ENCODE measurements at regions not wholly inside any gene's neighbourhood (a gene's known extent, or its start where the extent isn't known, plus 50 kb on each side); places are given as distances from the start of the nearest gene placed in this dataset.

DNA sequence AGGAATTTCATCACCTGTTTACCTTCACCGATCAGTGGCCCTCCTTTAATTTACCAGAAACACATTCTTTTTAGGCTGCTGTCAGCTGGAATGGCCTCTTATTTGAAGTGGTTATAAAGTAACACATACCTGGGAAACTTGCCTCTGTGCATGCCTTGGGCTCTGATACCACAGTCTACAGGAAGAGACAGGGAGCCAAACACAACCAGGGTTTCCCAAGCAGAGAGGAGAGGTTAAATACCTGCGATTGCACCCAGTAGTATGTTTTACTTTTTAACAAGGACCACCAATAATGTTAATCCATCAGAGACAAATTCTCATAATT, 444.0 kb upstream of the SGCG start:
- Mint-ChIP-seq H3K4me3 (no peak overlapping the region), H3K27ac (no peak overlapping the region), H3K27me3 (ENCODE audit: low read depth) (no peaks in the 10 kb centered on the region), H3K9me3 (no peaks in the 10 kb centered on the region), H3K36me3 (ENCODE audit: insufficient read depth in 1 of 3, low read depth in 3 of 3) (no peaks in the 10 kb centered on the region), H3K4me1 (peaks cover 9 to 13% of the 10 kb centered on the region in 2 experiments; a peak in 3 of 4 replicates)
- Histone ChIP-seq H3K14ac (ENCODE audit: insufficient read depth, low read length) (no peak overlapping the region), H2BK20ac (ENCODE audit: low read depth, low read length, poor library complexity, severe bottlenecking) (no peak overlapping the region), H2BK120ac (ENCODE audit: low read depth, low read length, poor library complexity, severe bottlenecking) (no peak overlapping the region), H3K79me2 (ENCODE audit: insufficient read depth, low read length) (no peaks in the 10 kb centered on the region), H4K8ac (replicated peaks; ENCODE audit: insufficient read length, low read depth, low read length) (no peak overlapping the region), H4K5ac (ENCODE audit: insufficient read length, low read depth, low read length) (no peak overlapping the region), H3K4me1 (ENCODE audit: insufficient read depth, low read length) (no peaks in the 10 kb centered on the region), H2AK5ac (ENCODE audit: insufficient read length, low read length) (no peak overlapping the region), H3K4me2 (ENCODE audit: insufficient read depth, insufficient read length, low read length) (no peak overlapping the region), H2AFZ (ENCODE audit: low read length) (no peak overlapping the region), H3K27ac (ENCODE audit: insufficient read length, low read depth, low read length) (no peak overlapping the region), H2BK12ac (ENCODE audit: insufficient read length, low read depth, low read length) (no peak overlapping the region), H3K9me3 (ENCODE audit: control insufficient read depth, low read depth, low read length) (no peaks in the 10 kb centered on the region), H3K9ac (ENCODE audit: extremely low read depth, insufficient read length, low read length) (no peak overlapping the region), H3K79me1 (ENCODE audit: insufficient read depth, low read depth, low read length, poor library complexity, severe bottlenecking) (no peaks in the 10 kb centered on the region), H3K23me2 (ENCODE audit: insufficient read length, low read depth, low read length, poor library complexity, severe bottlenecking) (no peaks in the 10 kb centered on the region), H4K91ac (ENCODE audit: insufficient read length, low read depth, low read length) (no peak overlapping the region), H3T11ph (ENCODE audit: low read length) (no peak overlapping the region), H3K4ac (ENCODE audit: low read depth, low read length) (no peak overlapping the region), H2BK5ac (ENCODE audit: insufficient read length, low read length) (no peak overlapping the region), H3K18ac (ENCODE audit: insufficient read length, low read depth, low read length) (no peak overlapping the region), H3K56ac (ENCODE audit: insufficient read length, low read depth, low read length) (no peak overlapping the region), H3K27me3 (ENCODE audit: insufficient read depth, low read length) (no peaks in the 10 kb centered on the region), H3K23ac (ENCODE audit: insufficient read length, low read depth, low read length) (no peak overlapping the region), H2BK15ac (ENCODE audit: low read depth, low read length) (no peak overlapping the region), H4K20me1 (ENCODE audit: control insufficient read depth, insufficient read depth, insufficient read length) (no peaks in the 10 kb centered on the region)
- WGBS (ENCODE audit: extremely low coverage, insufficient read length, low lambda C conversion rate), result no CpG with 5 or more reads among the region's 2 CpGs
- TF ChIP-seq, protein P1, sequence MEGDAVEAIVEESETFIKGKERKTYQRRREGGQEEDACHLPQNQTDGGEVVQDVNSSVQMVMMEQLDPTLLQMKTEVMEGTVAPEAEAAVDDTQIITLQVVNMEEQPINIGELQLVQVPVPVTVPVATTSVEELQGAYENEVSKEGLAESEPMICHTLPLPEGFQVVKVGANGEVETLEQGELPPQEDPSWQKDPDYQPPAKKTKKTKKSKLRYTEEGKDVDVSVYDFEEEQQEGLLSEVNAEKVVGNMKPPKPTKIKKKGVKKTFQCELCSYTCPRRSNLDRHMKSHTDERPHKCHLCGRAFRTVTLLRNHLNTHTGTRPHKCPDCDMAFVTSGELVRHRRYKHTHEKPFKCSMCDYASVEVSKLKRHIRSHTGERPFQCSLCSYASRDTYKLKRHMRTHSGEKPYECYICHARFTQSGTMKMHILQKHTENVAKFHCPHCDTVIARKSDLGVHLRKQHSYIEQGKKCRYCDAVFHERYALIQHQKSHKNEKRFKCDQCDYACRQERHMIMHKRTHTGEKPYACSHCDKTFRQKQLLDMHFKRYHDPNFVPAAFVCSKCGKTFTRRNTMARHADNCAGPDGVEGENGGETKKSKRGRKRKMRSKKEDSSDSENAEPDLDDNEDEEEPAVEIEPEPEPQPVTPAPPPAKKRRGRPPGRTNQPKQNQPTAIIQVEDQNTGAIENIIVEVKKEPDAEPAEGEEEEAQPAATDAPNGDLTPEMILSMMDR (conservative IDR thresholded peaks at IDR 0.05), result no peak
- no peak for DNase-seq
